Psoas muscle (tissue), 7 donors: ENCODE measurements at regions not wholly inside any gene's neighbourhood (a gene's known extent, or its start where the extent isn't known, plus 50 kb on each side); places are given as distances from the start of the nearest gene placed in this dataset.

Source experiments
- ATAC-seq, 4 donors: fragments of 200-7000 bp; cut with Tn5 transposase; one replicate each; pipeline ENCODE4 v1.9.1; 2020; ENCODE audit warnings: moderate library complexity in 3 of 4, mild to moderate bottlenecking in 2 of 4
- DNase-seq, 2 donors: peaks; one replicate each; pipeline ENCODE4 v3.0.0-alpha.2; 2020
- H3K27ac ChIP-seq: fragments of 200-600 bp; one replicate; pipeline ENCODE4 v1.8.0; 2022
- H3K27me3 ChIP-seq, 3 donors: fragments of 200-600 bp in 1 of 3; one replicate each; pipeline versions ENCODE4 v1.6.1 to v1.8.0; 2013 to 2022; ENCODE audit warnings: low read length in 2 of 3, mild to moderate bottlenecking in 2 of 3, moderate library complexity in 1 of 3; ENCODE audit not compliant: insufficient read depth in 3 of 3
- H3K36me3 ChIP-seq, 2 donors: fragments of 200-600 bp in 1 of 2; one replicate each; pipeline versions ENCODE4 v1.6.1 to v1.8.0; 2013 to 2022; ENCODE audit warnings: low read depth in 1 of 2, mild to moderate bottlenecking in 1 of 2, moderate library complexity in 1 of 2; ENCODE audit not compliant: insufficient read depth in 1 of 2
- H3K4me1 ChIP-seq: fragments of 200-600 bp; one replicate; pipeline ENCODE4 v1.8.0; 2022
- H3K4me3 ChIP-seq: fragments of 200-600 bp; one replicate; pipeline ENCODE4 v1.8.0; 2022; ENCODE audit warnings: mild to moderate bottlenecking
- H3K9me3 ChIP-seq: fragments of 200-600 bp; one replicate; pipeline ENCODE4 v1.8.0; 2022
- WGBS, 3 donors: extraction: QIAGEN DNeasy Blood & Tissue Kit; methylation state at CpG; one replicate each; pipeline versions ENCODE4 v1.1.6 to v1.1.7; 2013; 5-methylcytosine and 5-hydroxymethylcytosine counted together
- intact Hi-C, 2 donors: fragments of 100-400 bp; cut with DNase I; formaldehyde crosslinking; loops; one replicate each; pipeline versions ENCODE4 v1.11.0 to v1.14.2; 2022
- TF ChIP-seq, protein P1 (sequence below): fragments of 200-600 bp; IDR thresholded peaks from one replicate; pipeline ENCODE4 v1.8.0; 2022; ENCODE audit warnings: antibody characterized with exemption
- donor health status: healthy with polysubstance abuse.
- donor health status: DM: no; HTN: no; CAD: no; lungs with moderate emphysema.
- donor health status: Bipolar disorder and iron deficiency.
- donor health status: healthy.
- donor health status: DM: yes; HTN: yes; CAD: no.
- donor health status: DM: no; HTN: no; CAD: no.
- donor health status: DM: yes; HTN: yes; CAD: no.

DNA sequence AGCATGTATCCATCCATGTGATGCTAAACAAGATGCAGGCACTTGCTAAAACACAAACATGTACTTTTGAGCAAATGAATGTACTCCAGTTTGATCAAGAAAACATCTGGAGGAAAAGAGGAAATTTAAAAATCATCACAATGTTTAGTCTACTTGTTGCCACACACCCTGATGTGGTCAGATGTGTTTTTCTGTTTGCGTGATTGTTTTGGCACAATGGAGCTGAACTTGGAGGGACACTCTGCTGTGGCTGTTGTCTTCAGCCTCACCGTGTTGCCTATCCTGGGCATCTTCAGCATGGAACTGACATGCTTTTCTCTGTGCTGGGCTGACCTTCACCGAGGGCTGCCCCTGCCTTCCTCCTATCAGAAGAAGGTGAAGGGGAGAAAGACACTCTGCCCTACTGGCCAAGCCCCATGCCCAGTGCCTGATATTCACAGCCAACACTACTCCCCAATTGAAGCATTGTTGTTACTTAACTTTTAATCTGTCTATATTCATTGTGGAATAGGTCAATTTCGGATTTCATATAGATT is 268.3 kb upstream of the IGFBP3 start:
- Histone ChIP-seq H3K9me3 (no peaks in the 10 kb centered on the region), H3K27ac (no peak overlapping the region), H3K27me3 (no peaks in the 10 kb centered on the region), H3K4me1 (no peaks in the 10 kb centered on the region), H3K4me3 (no peak overlapping the region), H3K36me3 (no peaks in the 10 kb centered on the region)
- no peak for ATAC-seq
- DNase-seq: no peak
- 73 to 82% (median 76%) methylated on average over 4 of the region's 4 CpGs for WGBS, 3 donors
- intact Hi-C loops: no loop called here
- TF ChIP-seq, protein P1, sequence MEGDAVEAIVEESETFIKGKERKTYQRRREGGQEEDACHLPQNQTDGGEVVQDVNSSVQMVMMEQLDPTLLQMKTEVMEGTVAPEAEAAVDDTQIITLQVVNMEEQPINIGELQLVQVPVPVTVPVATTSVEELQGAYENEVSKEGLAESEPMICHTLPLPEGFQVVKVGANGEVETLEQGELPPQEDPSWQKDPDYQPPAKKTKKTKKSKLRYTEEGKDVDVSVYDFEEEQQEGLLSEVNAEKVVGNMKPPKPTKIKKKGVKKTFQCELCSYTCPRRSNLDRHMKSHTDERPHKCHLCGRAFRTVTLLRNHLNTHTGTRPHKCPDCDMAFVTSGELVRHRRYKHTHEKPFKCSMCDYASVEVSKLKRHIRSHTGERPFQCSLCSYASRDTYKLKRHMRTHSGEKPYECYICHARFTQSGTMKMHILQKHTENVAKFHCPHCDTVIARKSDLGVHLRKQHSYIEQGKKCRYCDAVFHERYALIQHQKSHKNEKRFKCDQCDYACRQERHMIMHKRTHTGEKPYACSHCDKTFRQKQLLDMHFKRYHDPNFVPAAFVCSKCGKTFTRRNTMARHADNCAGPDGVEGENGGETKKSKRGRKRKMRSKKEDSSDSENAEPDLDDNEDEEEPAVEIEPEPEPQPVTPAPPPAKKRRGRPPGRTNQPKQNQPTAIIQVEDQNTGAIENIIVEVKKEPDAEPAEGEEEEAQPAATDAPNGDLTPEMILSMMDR: no peak

- no peak for DNase-seq
- no peak overlapping the region for H3K4me3 ChIP-seq
- H3K27ac ChIP-seq: no peak overlapping the region
- no peak for ATAC-seq
- intact Hi-C loops: no loop called here
- H3K9me3 ChIP-seq: no peaks in the 10 kb centered on the region
- H3K4me1 ChIP-seq: no peaks in the 10 kb centered on the region
- H3K27me3 ChIP-seq: no peaks in the 10 kb centered on the region
- H3K36me3 ChIP-seq: no peaks in the 10 kb centered on the region
- TF ChIP-seq, protein P1: no peak
- 77 to 96% (median 82%) methylated on average over 1 of the region's 1 CpG for WGBS, 3 donors
Observed at GRCh38 chr7:46186131-46186530, 265.1 kb upstream of the IGFBP3 start.

DNA sequence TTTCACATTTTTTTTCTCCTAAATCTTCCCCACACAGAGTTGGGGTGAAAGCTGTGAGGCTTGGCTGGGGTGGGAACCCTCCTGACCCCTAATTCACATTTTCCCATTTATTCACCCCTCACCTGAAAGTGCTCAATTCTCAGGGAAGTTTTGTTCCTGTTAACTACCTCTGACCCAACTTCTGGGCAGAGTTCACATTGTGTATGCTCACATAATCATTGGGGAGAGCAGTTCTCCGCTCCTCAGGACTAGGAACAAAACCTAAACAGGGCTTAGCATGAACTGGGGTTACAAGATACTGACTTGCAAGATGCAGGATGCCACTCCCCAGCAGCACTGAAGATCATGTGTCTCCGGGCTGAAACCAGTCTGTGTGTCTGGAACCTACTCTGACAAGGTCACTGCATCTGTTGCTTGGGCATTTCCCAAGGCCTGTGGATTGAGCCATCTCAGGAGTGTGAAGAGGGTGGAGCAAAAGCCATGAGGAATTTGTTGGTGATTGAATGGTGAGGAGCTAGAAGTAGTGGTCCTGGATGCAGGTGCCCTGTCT is 258.1 kb upstream of the IGFBP3 start:
- DNase-seq: no peak
- Histone ChIP-seq H3K9me3 (no peaks in the 10 kb centered on the region), H3K4me3 (no peak overlapping the region), H3K4me1 (no peaks in the 10 kb centered on the region), H3K27me3 (no peaks in the 10 kb centered on the region), H3K27ac (no peak overlapping the region), H3K36me3 (no peaks in the 10 kb centered on the region)
- no peak for ATAC-seq
- TF ChIP-seq, protein P1: no peak
- WGBS, 3 donors: 58 to 74% (median 58%) methylated on average over 2 of the region's 2 CpGs
- intact Hi-C loops: loop anchor here in 1 of 2 donors (1.0 kb wide), 1 partner anchor 26 kb away; no protein-coding TSS in a partner anchor

DNA sequence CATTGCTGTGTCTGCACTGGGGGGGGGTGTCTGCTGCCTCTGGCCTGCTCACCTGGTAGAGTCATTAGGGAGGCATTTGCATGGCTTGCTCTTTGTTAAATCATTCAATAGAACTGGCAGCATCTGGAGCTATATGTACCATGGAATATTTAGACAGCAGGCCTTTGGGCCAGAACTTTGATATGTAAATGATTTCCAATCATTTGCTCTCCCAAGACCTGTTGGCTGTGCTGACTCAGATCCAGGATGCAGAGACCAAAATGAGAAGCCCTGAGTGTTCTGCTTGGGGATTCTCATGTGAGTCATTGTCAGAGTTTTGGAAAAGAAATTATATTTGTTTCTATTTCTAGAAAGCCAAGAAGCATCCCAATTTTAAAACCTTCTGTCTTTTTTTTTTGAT is 257.6 kb upstream of the IGFBP3 start:
- TF ChIP-seq, protein P1: no peak
- DNase-seq (no peak), ATAC-seq (no peak)
- Histone ChIP-seq H3K4me1 (no peaks in the 10 kb centered on the region), H3K9me3 (no peaks in the 10 kb centered on the region), H3K4me3 (no peak overlapping the region), H3K27ac (no peak overlapping the region), H3K27me3 (no peaks in the 10 kb centered on the region), H3K36me3 (no peaks in the 10 kb centered on the region)
- intact Hi-C loops: loop anchor here in 1 of 2 donors (1.0 kb wide), 1 partner anchor 25 kb away; no protein-coding TSS in a partner anchor

- TF ChIP-seq, protein P1: no peak
Observed at GRCh38 chr7:46177821-46178220, 256.7 kb upstream of the IGFBP3 start.

More at GRCh38 chr7:46177821-46178220, 256.7 kb upstream of the IGFBP3 start:
- Histone ChIP-seq H3K4me1 (no peaks in the 10 kb centered on the region), H3K4me3 (no peak overlapping the region), H3K9me3 (no peaks in the 10 kb centered on the region), H3K27me3 (no peaks in the 10 kb centered on the region), H3K27ac (no peak overlapping the region), H3K36me3 (no peaks in the 10 kb centered on the region)
- DNase-seq: no peak
- intact Hi-C loops: no loop called here
- no peak for ATAC-seq
- 84 to 93% (median 87%) methylated on average over 2 of the region's 2 CpGs for WGBS, 3 donors
